Prostate gland (tissue), 2 donors: ENCODE measurements at regions not wholly inside any gene's neighbourhood (a gene's known extent, or its start where the extent isn't known, plus 50 kb on each side); places are given as distances from the start of the nearest gene placed in this dataset.

Experiments used
- POLR2A ChIP-seq: fragments of 450-650 bp; IDR thresholded peaks from one replicate; pipeline ENCODE4 v1.6.1; 2016; ENCODE audit warnings: antibody characterized with exemption, mild to moderate bottlenecking
- TF ChIP-seq, protein P1 (sequence below), 4 experiments: fragments of 200-600 bp in 2 of 4; fragments of 450-650 bp in 2 of 4; sonication (generic) in 2 of 4; IDR thresholded peaks; 1 replicate in 3 of 4; 2 replicates in 1 of 4; pipeline ENCODE4 v1.5.1; 2016 to 2019; ENCODE audit warnings: antibody characterized with exemption in 4 of 4, mild to moderate bottlenecking in 2 of 4, moderate library complexity in 2 of 4

DNA sequence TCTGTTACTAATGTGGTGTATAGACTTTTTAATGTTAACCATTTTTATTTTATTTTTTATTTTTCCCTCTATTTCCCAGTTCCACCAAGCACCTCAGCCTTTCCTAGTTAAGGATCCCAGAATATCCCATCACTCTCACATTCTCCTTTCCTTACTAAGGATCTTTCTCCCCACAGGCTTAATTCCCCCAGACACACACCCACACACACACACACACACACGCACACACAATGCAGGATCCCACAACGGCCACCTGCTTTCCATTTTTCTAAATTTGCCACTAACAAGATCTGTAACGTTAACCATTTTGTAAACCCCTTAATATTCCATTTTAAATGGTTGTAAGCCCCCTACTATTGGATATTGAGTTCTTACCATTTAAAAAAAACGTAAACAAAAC lies 404.1 kb downstream of the ZIC1 start:
- TF ChIP-seq, protein P1, sequence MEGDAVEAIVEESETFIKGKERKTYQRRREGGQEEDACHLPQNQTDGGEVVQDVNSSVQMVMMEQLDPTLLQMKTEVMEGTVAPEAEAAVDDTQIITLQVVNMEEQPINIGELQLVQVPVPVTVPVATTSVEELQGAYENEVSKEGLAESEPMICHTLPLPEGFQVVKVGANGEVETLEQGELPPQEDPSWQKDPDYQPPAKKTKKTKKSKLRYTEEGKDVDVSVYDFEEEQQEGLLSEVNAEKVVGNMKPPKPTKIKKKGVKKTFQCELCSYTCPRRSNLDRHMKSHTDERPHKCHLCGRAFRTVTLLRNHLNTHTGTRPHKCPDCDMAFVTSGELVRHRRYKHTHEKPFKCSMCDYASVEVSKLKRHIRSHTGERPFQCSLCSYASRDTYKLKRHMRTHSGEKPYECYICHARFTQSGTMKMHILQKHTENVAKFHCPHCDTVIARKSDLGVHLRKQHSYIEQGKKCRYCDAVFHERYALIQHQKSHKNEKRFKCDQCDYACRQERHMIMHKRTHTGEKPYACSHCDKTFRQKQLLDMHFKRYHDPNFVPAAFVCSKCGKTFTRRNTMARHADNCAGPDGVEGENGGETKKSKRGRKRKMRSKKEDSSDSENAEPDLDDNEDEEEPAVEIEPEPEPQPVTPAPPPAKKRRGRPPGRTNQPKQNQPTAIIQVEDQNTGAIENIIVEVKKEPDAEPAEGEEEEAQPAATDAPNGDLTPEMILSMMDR (IDR thresholded peaks at IDR 0.05) = no peak
- TF ChIP-seq POLR2A = no peak
